OCI-M1 (cell line): ENCODE measurements at regions not wholly inside any gene's neighbourhood (a gene's known extent, or its start where the extent isn't known, plus 50 kb on each side); places are given as distances from the start of the nearest gene placed in this dataset.
"Not testable (repeated sequence)": the region's sequence is repeated elsewhere in the genome, so short reads cannot be mapped to it uniquely, and the experiment has no call there.

Source experiments
- DNase-seq: peaks from one replicate; lab custom pipeline; 2025; lab: John Stamatoyannopoulos, UW

GRCh38 chr7:1300206-1300605 is 67.5 kb downstream of the UNCX start:
- DNase-seq = no peak

- no peak for DNase-seq
Observed at GRCh38 chr7:1300636-1301035, 68.0 kb downstream of the UNCX start.

GRCh38 chr7:1301054-1301881 is 68.6 kb downstream of the UNCX start:
- no peak for DNase-seq

- no peak for DNase-seq
Observed at GRCh38 chr7:1301882-1302251, 69.2 kb downstream of the UNCX start.

GRCh38 chr7:1302936-1303335 is 70.3 kb downstream of the UNCX start:
- no peak for DNase-seq

GRCh38 chr7:1304011-1304410 is 71.3 kb downstream of the UNCX start:
- not testable (repeated sequence) for DNase-seq

- no peak for DNase-seq
Observed at GRCh38 chr7:1305873-1306272, 73.2 kb downstream of the UNCX start.

- DNase-seq = no peak
Observed at GRCh38 chr7:1307828-1308227, 75.2 kb downstream of the UNCX start.

- DNase-seq = no peak
Observed at GRCh38 chr7:1309290-1309689, 76.6 kb downstream of the UNCX start.

- no peak for DNase-seq
Observed at GRCh38 chr7:1309996-1310395, 77.3 kb downstream of the UNCX start.

- DNase-seq = no peak
Observed at GRCh38 chr7:1310936-1311335, 78.3 kb downstream of the UNCX start.

GRCh38 chr7:1311406-1312135 is 78.9 kb downstream of the UNCX start:
- DNase-seq = no peak

GRCh38 chr7:1312136-1313070 is 79.7 kb downstream of the UNCX start:
- DNase-seq = no peak

GRCh38 chr7:1313613-1314012 is 80.9 kb downstream of the UNCX start:
- DNase-seq = no peak

GRCh38 chr7:1314021-1314907 is 81.6 kb downstream of the UNCX start:
- DNase-seq = no peak

GRCh38 chr7:1314908-1315450 is 82.3 kb downstream of the UNCX start:
- DNase-seq = no peak

GRCh38 chr7:1316086-1316485 is 83.4 kb downstream of the UNCX start:
- no peak for DNase-seq

- no peak for DNase-seq
Observed at GRCh38 chr7:1317646-1318045, 85.0 kb downstream of the UNCX start.

- no peak for DNase-seq
Observed at GRCh38 chr7:1318051-1318450, 85.4 kb downstream of the UNCX start.

GRCh38 chr7:1318661-1319060 is 86.0 kb downstream of the UNCX start:
- no peak for DNase-seq

GRCh38 chr7:1320616-1321240 is 88.1 kb downstream of the UNCX start:
- no peak for DNase-seq
